DMS 273 treated with DMSO at 0.1 percent for 48 hours (cell line): ENCODE measurements at regions not wholly inside any gene's neighbourhood (a gene's known extent, or its start where the extent isn't known, plus 50 kb on each side); places are given as distances from the start of the nearest gene placed in this dataset.
A peak's percentile ranks its signal among the peaks of the same experiment; 100 is the strongest.
"Not testable (repeated sequence)": the region's sequence is repeated elsewhere in the genome, so short reads cannot be mapped to it uniquely, and the experiment has no call there.

Experiments used
- DNase-seq: peaks from one replicate; lab custom pipeline; 2025; lab: John Stamatoyannopoulos, UW

GRCh38 chr2:109719871-109720270, 74.2 kb upstream of the RGPD5 start:
- DNase-seq = no peak

GRCh38 chr2:109720380-109721106, 73.6 kb upstream of the RGPD5 start:
- no peak for DNase-seq

- no peak for DNase-seq
Measured at GRCh38 chr2:109721135-109721534, 73.0 kb upstream of the RGPD5 start.

GRCh38 chr2:109721626-109722025, 72.5 kb upstream of the RGPD5 start:
- no peak for DNase-seq

- no peak for DNase-seq
Measured at GRCh38 chr2:109722026-109722425, 72.1 kb upstream of the RGPD5 start.

- DNase-seq = not testable (repeated sequence)
Measured at GRCh38 chr2:109722640-109723039, 71.5 kb upstream of the RGPD5 start.

GRCh38 chr2:109723153-109723552, 71.0 kb upstream of the RGPD5 start:
- DNase-seq = not testable (repeated sequence)

- DNase-seq = no peak
Measured at GRCh38 chr2:109724533-109725460, 69.3 kb upstream of the RGPD5 start.

GRCh38 chr2:109726379-109727270, 67.5 kb upstream of the RGPD5 start:
- DNase-seq = no peak

GRCh38 chr2:109727929-109728447, 66.1 kb upstream of the RGPD5 start:
- no peak for DNase-seq

GRCh38 chr2:109733746-109734145, 60.4 kb upstream of the RGPD5 start:
- DNase-seq = not testable (repeated sequence)

- DNase-seq = peak; percentile 10
Measured at GRCh38 chr2:109736177-109736827, 57.8 kb upstream of the RGPD5 start.
